ENCODE measurements at regions not wholly inside any gene's neighbourhood (a gene's known extent, or its start where the extent isn't known, plus 50 kb on each side); places are given as distances from the start of the nearest gene placed in this dataset.

GRCh38 chrX:38860106-38861013 lies 59.1 kb downstream of the MID1IP1 start:
- Histone ChIP-seq H3K9me3 (no peaks in the 10 kb centered on the region), H3K27me3 (ENCODE audit: insufficient read depth) (no peaks in the 10 kb centered on the region), H3K4me1 (ENCODE audit: control insufficient read depth in 1 of 2, insufficient read depth in 2 of 2, low read depth in 1 of 2, low read length in 1 of 2) (no peaks in the 10 kb centered on the region), H3K4me3 (ENCODE audit: low read depth in 2 of 2, low read length in 1 of 2) (no peak overlapping the region), H3K27ac (ENCODE audit: low read depth in 2 of 2, low read length in 1 of 2) (no peak overlapping the region), H3F3A (replicated peaks; ENCODE audit: insufficient read depth) (no peaks in the 10 kb centered on the region), H2AFZ (ENCODE audit: low read depth) (no peak overlapping the region), H3K9ac (no peak overlapping the region), H3K4me2 (no peak overlapping the region), H3K36me3 (replicated peaks in 1 of 2; ENCODE audit: control insufficient read depth in 1 of 2, insufficient read depth in 2 of 2, low read length in 1 of 2) (no peaks in the 10 kb centered on the region), H3K79me2 (ENCODE audit: insufficient read depth) (no peaks in the 10 kb centered on the region), H3K9me2 (no peaks in the 10 kb centered on the region), H4K20me1 (ENCODE audit: insufficient read depth) (no peaks in the 10 kb centered on the region)
- no peak for TF ChIP-seq GATA2 (CRISPR knock-in tag; IDR thresholded peaks at IDR 0.05)
- TF ChIP-seq GABPA (IDR thresholded peaks at IDR 0.05; ENCODE audit: low read depth) = no peak
- TF ChIP-seq CTCF (IDR thresholded peaks at IDR 0.05) = no peak
- no peak for TF ChIP-seq MEF2A (IDR thresholded peaks at IDR 0.05; ENCODE audit: borderline replicate concordance, low read depth)
- no peak for TF ChIP-seq NRF1 (IDR thresholded peaks at IDR 0.05; ENCODE audit: low read depth, low read length)
- TF ChIP-seq EP300 (IDR thresholded peaks at IDR 0.05; ENCODE audit: borderline replicate concordance in 1 of 2, low read depth in 1 of 2, low read length in 1 of 2) = no peak
- no peak for TF ChIP-seq USF1 (IDR thresholded peaks at IDR 0.05; ENCODE audit: borderline replicate concordance, low read depth)
- TF ChIP-seq REST (IDR thresholded peaks at IDR 0.05; ENCODE audit: low read depth, low read length) = no peak
- no peak for TF ChIP-seq JUND (IDR thresholded peaks at IDR 0.05)
- no peak for TF ChIP-seq TAF1 (IDR thresholded peaks at IDR 0.05; ENCODE audit: borderline replicate concordance, low read depth, low read length)
- no peak for DNase-seq
- WGBS (ENCODE audit: low lambda C conversion rate) = 42% methylated on average over 4 of the region's 4 CpGs
- ChIA-PET CTCF (no interaction called here), POLR2A (no interaction called here)
